Panc1 (cell line): ENCODE measurements at regions not wholly inside any gene's neighbourhood (a gene's known extent, or its start where the extent isn't known, plus 50 kb on each side); places are given as distances from the start of the nearest gene placed in this dataset.

Source experiments
- CTCF ChIP-seq: fragments of 450-650 bp; IDR thresholded peaks from 2 replicates; pipeline ENCODE4 v1.5.1; 2017; ENCODE audit warnings: mild to moderate bottlenecking
- SIN3A ChIP-seq: IDR thresholded peaks from 2 replicates; pipeline ENCODE4 v1.6.1; 2012; ENCODE audit warnings: low read depth, mild to moderate bottlenecking, low read length, moderate library complexity, borderline replicate concordance; ENCODE audit not compliant: insufficient read depth
- TF ChIP-seq, protein P1 (sequence below), 2 experiments: IDR thresholded peaks; 2 replicates each; pipeline ENCODE4 v1.6.1; 2011 to 2012; ENCODE audit warnings: low read depth in 2 of 2, control low read depth in 1 of 2, low read length in 1 of 2, mild to moderate bottlenecking in 1 of 2, moderate library complexity in 1 of 2; ENCODE audit not compliant: insufficient read depth in 1 of 2

- peak; percentile 36 for TF ChIP-seq CTCF
- TF ChIP-seq, protein P1, sequence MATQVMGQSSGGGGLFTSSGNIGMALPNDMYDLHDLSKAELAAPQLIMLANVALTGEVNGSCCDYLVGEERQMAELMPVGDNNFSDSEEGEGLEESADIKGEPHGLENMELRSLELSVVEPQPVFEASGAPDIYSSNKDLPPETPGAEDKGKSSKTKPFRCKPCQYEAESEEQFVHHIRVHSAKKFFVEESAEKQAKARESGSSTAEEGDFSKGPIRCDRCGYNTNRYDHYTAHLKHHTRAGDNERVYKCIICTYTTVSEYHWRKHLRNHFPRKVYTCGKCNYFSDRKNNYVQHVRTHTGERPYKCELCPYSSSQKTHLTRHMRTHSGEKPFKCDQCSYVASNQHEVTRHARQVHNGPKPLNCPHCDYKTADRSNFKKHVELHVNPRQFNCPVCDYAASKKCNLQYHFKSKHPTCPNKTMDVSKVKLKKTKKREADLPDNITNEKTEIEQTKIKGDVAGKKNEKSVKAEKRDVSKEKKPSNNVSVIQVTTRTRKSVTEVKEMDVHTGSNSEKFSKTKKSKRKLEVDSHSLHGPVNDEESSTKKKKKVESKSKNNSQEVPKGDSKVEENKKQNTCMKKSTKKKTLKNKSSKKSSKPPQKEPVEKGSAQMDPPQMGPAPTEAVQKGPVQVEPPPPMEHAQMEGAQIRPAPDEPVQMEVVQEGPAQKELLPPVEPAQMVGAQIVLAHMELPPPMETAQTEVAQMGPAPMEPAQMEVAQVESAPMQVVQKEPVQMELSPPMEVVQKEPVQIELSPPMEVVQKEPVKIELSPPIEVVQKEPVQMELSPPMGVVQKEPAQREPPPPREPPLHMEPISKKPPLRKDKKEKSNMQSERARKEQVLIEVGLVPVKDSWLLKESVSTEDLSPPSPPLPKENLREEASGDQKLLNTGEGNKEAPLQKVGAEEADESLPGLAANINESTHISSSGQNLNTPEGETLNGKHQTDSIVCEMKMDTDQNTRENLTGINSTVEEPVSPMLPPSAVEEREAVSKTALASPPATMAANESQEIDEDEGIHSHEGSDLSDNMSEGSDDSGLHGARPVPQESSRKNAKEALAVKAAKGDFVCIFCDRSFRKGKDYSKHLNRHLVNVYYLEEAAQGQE (IDR thresholded peaks at IDR 0.05; ENCODE audit: insufficient read depth in 1 of 2, low read depth in 2 of 2, low read length in 1 of 2): no peak
- TF ChIP-seq SIN3A: no peak
These were observed 58.7 kb upstream of the BEGAIN start for GRCh38 chr14:100645982-100646314.
